GM19438 (cell line): ENCODE measurements at regions not wholly inside any gene's neighbourhood (a gene's known extent, or its start where the extent isn't known, plus 50 kb on each side); places are given as distances from the start of the nearest gene placed in this dataset.
"Not testable (repeated sequence)": the region's sequence is repeated elsewhere in the genome, so short reads cannot be mapped to it uniquely, and the experiment has no call there.

Source experiments
- ATAC-seq: cut with Tn5 transposase; IDR thresholded peaks from one replicate; pipeline ENCODE4 v1.9.1; 2021; ENCODE audit warnings: low read depth; ENCODE audit not compliant: unreplicated experiment

DNA sequence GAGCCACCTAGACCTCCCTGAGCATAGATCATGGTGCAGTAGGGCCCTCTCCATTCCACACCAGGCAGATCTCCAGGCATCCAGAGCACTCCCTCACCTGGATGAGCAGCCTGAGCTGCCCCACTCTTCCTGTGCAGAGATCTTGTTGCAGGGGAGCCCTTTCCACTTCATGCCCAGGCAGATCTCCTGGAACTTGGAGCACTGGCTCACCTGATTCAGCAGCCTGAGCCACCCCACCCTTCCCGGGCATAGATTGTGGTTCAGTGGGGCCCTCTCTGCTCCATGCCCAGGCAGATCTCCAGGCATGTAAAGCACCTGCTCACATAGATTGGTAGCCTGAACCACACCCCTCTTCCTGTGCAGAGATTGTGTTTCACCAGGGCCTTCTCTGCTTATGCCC lies 78.0 kb downstream of the SEC16B start:
- no peak for ATAC-seq

DNA sequence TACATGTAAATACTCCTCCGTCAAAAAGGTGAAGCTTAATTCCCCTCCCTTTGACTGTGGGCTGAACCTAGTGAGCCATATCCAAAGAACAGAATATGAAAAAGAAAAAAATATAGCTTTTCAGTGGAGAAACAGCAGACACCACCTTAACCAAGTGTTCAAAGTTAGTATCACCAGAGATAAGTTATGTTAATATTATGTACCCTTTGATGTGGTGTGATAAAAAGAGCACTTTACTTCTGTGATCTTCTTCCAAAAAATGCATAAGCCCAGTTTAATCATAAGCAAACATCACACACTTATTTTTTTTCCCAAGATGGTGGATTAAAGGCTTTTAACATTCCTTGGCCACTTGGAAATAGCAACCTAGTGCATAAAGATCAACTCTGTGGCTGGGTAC lies 79.4 kb downstream of the SEC16B start:
- ATAC-seq = no peak

- no peak for ATAC-seq
Observed at GRCh38 chr1:177884479-177885021, 85.3 kb downstream of the SEC16B start.

GRCh38 chr1:177883581-177883980 lies 86.3 kb downstream of the SEC16B start:
- no peak for ATAC-seq

DNA sequence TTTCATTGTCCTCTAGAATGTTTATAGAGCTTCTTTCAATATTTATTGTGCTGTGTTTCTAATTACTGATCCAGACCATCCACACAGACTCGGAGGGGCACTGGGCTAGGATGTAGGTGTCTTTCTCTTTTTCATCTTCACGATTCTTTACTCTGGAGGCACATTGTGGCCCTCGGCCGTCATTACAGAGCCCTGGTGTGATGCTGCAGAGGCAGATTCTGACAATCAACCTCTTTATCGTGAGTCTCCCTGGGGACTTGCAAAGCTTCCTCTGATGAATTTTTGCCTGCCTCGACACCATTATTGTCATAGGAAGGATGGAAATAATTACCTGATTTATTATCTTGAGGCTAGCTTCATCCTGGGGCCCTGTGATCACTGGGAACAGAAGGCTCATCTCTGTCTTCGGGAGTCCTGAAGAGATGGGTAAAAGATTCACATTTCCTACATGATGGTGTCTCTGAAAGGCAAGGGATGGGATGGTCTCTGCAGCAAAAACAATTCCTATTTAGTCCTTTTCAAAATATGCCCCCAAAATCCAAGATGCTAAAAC lies 89.4 kb downstream of the SEC16B start:
- no peak for ATAC-seq

DNA sequence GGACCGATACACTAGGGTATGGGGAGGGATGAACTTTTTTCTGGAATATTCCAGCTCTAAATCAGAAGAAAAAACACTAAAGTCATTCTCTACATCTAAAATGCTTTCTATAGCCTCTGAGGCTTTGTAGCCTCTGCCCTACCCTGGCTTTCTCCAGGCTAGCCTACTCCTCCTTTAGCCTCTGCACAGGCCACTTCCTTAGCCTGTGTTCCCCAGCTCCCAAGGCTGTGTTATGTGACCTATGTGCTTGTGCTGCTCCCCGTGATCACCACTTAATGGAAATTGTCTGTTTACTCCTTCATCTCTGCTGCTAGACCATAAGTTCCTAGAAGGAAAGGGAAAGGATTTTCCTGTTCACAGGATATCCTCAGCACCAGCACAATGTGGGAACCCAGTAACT lies 92.8 kb downstream of the SEC16B start:
- no peak for ATAC-seq

DNA sequence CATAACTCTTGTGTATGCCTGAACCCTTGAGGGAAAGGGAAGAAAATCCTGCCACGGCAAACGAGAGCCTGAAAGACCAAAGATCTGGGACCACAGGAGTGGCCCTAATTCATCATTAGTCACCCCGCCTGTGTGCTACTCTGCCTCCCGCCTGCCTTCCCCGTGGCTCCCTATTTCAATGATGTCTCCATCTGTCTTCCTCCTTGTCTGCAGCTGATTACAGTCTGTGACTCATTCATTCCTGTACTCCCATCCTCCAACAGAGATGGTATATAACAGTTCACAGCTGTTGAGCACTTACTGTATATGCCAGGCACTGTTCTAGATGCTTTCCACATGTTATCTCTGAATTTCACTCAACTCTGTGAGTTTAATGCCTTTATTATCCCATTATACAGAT lies 96.6 kb downstream of the SEC16B start:
- no peak for ATAC-seq

DNA sequence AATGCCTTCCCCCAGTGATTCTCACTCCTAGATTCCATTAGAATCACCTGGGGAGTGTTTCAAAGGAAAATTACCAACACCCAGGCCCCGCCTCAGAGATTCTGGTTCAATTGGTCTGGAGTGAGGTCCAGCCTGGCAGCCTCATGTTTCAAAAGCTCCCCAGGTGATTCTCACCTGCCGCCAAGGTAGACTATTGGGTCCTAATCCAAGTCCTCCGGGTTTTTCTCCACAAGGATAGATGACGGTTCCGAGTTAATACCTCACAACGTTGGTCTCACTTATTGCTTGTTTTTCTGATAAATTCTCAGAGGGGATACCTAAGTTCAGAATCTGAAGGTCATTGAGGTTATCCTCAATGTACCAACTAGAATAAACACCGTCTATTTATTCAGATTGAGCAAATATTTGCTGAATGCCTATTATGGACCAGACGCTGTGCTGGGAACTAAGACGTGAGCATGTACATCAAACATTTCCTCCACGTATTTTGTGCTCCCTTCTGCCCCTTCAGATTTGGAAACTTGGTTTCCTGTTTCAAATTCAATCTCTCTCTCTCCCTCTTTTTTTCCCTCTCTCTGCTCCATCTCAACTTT lies 97.5 kb downstream of the SEC16B start:
- ATAC-seq = no peak

DNA sequence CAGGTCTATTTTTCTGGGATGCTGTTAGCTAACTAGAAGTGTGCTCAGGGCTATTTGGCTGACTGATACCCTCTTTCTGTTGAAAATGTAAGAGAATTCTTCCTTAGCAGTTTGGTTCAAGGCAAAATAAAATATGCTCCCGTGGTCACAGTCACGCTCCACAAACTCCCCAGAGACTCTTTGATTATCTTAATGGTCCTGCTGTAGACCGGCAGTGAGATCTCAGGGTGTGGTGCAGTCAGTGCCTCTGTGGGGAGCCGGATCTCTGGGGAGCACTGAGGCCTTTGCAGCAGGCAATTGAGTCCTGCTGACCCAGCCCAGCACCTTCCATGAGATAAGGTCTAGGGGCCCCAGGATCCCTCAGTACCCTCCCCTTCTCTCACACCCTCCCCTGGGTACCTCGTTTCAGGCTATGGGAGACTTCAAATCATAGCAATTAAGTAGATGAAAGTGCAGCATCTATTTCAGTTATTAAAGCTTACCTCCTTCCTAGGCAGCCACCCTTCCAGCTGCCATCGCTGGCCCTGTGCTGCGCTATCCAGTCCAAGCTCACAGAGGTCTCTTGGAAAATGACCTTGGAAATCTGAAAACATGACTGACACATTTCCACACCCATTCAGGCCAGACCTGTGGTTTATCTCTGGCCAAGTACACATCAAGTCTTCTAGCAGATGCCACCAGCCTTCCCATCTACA lies 98.1 kb downstream of the SEC16B start:
- no peak for ATAC-seq

GRCh38 chr1:177869586-177869985 lies 100.3 kb downstream of the SEC16B start:
- ATAC-seq = no peak

DNA sequence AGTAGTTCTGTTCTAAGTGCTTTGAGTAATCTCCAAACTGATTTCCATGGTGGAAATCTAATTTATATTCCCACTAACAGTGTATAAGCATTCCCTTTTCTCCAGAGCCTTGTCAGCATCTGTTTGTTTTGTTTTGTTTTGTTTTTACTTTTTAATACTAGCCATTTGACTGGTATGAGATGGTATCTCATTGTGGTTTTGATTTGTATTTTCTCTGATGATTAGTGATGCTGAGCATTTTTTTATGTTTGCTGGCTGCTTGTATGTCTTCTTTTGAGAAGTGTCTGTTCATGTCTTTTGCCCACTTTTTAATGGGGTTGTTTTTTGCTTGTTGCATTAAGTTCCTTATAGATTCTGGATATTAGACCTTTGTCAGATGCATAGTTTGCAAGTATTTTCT lies 100.8 kb downstream of the SEC16B start:
- not testable (repeated sequence) for ATAC-seq

- no peak for ATAC-seq
Observed at GRCh38 chr1:177865807-177866206, 104.1 kb downstream of the SEC16B start.

DNA sequence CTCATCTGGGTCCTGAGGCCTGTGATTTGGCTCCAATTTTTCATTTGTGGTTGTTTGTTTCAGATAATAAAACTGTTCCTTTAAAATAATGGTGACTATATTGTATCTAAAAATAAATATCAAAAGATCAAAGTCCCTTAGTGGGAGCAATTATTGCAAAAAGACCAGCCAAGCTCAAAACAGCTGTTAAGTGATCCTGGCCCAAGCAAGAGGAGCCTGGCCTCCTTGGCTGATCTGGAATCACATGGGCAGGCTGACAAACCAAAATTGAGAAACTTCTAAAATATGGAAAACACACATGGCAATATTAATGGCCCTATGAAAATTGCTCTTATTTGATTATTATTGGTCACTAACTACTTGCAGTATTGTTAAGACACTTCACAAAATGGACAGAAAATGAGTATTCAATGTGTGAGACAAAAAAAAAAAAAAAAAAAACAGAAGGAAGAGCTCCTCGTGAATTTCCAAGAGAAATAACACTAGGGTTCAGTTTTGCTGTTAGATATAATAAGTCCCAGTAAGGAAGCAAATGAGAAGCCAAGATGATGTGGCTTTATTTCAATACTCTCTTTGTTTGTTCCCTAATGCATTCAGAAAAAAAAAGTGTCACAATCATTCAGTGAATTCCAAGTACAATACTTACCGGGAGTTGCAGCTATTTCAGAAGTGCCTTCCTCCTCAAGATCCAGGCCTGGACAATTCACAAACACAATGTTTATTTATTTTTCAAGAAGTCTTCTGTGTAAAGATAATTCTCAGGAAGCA lies 105.1 kb downstream of the SEC16B start:
- no peak for ATAC-seq

- no peak for ATAC-seq
Observed at GRCh38 chr1:177863796-177864195, 106.1 kb downstream of the SEC16B start.

GRCh38 chr1:177862916-177863315 lies 106.9 kb downstream of the SEC16B start:
- ATAC-seq = no peak

DNA sequence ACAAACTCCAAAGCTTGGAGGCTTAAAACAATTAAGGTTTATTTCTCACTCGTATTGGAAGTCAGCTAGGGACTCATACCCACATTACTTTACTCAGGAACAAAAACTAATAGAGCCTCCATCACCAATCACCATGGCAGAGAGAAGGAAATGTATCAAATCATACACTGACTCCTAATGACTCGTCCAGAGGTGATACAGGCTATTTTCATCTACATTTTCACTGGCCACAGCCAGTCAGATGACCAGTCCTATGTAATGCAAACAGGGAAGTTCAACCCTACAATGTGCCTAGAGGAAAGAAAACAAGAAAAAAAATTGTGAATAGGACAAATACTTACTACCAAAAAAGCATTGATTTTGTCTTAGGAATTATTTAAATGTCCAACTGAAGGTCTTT lies 110.3 kb downstream of the SEC16B start:
- no peak for ATAC-seq

- no peak for ATAC-seq
Observed at GRCh38 chr1:177858332-177858821, 111.5 kb downstream of the SEC16B start.

DNA sequence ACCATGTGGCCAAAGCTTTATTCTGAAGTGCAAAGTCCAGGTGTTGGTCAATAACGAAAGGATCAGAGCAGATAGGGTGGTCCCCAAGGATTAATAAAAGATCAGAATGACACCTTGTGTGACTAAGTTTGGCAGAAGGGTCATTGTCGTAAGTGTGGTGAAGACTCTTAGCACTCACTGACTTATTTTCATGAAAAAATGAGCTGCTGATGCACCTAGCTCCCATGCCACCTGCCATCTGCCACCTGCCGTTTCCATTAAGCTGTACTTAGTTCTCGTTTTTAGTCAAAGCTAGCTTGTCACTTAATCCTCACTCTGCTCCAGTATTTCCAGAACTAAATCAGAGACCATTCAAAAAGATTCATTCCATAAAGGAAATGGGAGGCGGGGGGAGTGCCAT lies 112.6 kb downstream of the SEC16B start:
- no peak for ATAC-seq

GRCh38 chr1:177854951-177855350 lies 114.9 kb downstream of the SEC16B start:
- no peak for ATAC-seq

DNA sequence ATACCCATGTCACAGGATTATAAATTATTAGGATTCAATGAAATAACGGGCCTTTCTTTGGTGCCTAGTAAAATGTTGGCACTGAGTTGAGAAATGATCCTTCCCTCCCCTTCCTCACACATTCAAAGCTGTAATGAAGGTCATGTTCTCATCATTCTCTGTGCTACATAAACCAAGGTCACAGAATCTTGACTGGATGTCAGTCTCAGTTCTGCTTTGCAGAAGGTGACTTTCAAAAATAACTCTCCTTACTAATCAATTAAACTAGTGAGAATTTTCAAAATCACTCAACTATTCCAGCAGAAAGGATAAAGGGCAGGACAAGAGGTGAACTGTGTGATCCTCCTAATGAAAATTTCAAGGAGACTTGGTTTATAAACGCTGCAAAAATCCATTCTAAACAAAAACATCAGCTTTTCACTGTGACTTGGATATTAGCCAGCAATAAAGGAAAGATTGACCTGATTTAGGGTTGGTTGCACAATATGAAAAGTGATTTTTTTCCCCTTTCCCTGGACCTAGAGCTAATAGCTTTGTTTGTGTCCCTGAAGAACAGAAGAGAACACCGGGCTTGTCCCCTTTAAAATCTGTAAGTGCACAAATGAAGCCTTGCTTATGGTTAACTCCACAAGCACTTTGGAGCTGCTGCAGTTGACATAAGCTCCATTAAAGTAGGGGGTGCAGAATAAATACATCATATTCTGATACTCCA lies 120.1 kb downstream of the SEC16B start:
- peak; percentile 55 for ATAC-seq
